ENCODE measurements at regions not wholly inside any gene's neighbourhood (a gene's known extent, or its start where the extent isn't known, plus 50 kb on each side); places are given as distances from the start of the nearest gene placed in this dataset.

DNA sequence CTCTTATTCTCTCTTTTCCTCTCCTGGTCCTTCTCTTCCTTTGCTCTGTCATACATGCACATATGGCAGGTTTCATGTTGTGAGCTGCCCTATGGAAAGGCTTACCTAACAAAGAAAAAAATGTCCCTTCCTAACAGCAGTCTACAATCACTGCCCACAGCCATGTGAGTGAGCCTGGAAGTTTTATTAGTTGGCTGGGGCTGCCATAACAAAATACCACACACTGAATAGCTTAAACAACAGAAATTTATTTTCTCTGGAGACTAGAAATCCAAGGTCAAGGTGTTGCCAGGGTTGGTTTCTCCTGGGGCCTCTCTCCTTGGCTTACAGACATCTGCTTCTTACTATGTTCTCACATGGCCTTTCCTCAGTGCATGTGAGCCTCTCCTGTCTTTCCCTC is 142.1 kb downstream of the TRIB2 start:
- H3K9me3 ChIP-seq (ENCODE audit: control insufficient read depth, insufficient read depth, low read length), result no peaks in the 10 kb centered on the region
- no peak overlapping the region for H3K9ac ChIP-seq (ENCODE audit: low read depth, low read length)
- H3K36me3 ChIP-seq (ENCODE audit: control insufficient read depth, insufficient read depth, low read length), result no peaks in the 10 kb centered on the region
- no peak overlapping the region for H3K4me3 ChIP-seq (ENCODE audit: low read depth, low read length)
- H3K27me3 ChIP-seq (ENCODE audit: control insufficient read depth, insufficient read depth, low read length), result no peaks in the 10 kb centered on the region
- no peaks in the 10 kb centered on the region for H3K4me1 ChIP-seq (ENCODE audit: control insufficient read depth, insufficient read depth, low read length)

DNA sequence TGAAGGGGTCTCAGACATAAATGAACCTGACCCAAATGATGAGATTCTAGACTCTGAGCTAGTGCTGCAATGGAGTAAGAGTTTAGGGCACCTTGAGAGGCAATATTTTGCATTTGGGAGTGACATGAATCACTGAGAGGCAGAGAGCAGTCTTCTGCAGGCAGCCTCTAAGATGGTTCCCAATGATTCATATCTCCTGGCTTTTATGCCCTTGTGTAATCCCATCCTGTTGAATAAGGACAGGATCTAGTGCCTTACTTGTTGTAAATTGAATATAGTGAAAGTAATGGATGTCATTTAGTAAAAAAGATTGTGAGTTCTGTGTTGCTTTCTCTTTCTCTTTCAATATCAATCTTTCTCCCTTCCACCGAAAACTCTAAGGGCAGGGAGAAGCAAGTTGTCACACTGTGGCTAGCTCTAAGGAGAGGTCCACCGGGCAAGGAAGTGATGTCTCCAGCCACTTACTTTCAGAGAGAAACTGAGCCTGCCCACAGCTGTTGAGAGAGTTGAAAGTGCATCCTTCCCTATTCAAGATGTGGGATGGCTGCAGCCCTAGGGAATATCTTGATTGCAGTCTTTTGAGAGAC is 144.7 kb downstream of the TRIB2 start:
- Histone ChIP-seq H3K36me3 (ENCODE audit: control insufficient read depth, insufficient read depth, low read length) (no peaks in the 10 kb centered on the region), H3K4me1 (ENCODE audit: control insufficient read depth, insufficient read depth, low read length) (no peaks in the 10 kb centered on the region), H3K9ac (ENCODE audit: low read depth, low read length) (no peak overlapping the region), H3K27me3 (ENCODE audit: control insufficient read depth, insufficient read depth, low read length) (no peaks in the 10 kb centered on the region), H3K4me3 (ENCODE audit: low read depth, low read length) (no peak overlapping the region), H3K9me3 (ENCODE audit: control insufficient read depth, insufficient read depth, low read length) (no peaks in the 10 kb centered on the region)

DNA sequence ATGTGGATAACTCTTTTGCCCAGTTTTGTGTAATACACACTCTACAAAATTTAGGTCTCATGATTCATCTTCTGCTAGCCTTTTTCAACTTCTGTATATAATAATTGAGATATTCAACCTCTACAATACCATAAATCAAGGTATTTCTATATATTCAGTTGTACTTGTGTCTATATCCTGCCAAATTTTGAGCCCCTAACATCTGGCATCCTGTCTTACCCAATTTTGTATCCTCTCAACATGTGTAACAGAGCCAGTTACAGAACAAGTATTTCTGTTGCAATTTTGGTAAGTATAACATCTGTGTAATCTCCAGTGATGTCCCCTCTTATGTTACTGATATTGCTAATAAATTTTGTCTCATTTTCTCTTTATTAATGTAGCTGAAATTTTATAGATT is 145.8 kb downstream of the TRIB2 start:
- Histone ChIP-seq H3K4me1 (ENCODE audit: control insufficient read depth, insufficient read depth, low read length) (no peaks in the 10 kb centered on the region), H3K36me3 (ENCODE audit: control insufficient read depth, insufficient read depth, low read length) (no peaks in the 10 kb centered on the region), H3K9me3 (ENCODE audit: control insufficient read depth, insufficient read depth, low read length) (no peaks in the 10 kb centered on the region), H3K9ac (ENCODE audit: low read depth, low read length) (no peak overlapping the region), H3K27me3 (ENCODE audit: control insufficient read depth, insufficient read depth, low read length) (no peaks in the 10 kb centered on the region), H3K4me3 (ENCODE audit: low read depth, low read length) (no peak overlapping the region)

DNA sequence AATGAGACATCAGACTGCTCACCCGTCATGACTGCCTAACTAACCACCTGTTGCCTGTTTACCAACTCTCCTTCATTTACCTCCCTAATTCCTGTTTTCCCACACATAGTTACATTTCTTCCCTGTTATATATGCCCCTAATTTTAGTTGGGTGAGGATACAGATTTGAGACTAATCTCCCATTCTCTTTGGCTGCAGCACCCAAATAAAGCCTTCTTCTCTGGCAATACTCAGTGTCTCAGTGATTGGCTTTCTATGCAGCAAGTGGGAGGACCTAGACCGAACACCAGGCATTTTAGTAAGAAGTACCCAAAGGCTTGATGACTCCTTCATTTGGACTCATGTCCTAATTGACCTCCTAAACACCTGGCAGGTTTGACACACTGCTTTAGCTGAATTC is 147.2 kb downstream of the TRIB2 start:
- H3K4me1 ChIP-seq (ENCODE audit: control insufficient read depth, insufficient read depth, low read length), result no peaks in the 10 kb centered on the region
- H3K9me3 ChIP-seq (ENCODE audit: control insufficient read depth, insufficient read depth, low read length), result no peaks in the 10 kb centered on the region
- H3K4me3 ChIP-seq (ENCODE audit: low read depth, low read length), result no peak overlapping the region
- no peaks in the 10 kb centered on the region for H3K36me3 ChIP-seq (ENCODE audit: control insufficient read depth, insufficient read depth, low read length)
- no peak overlapping the region for H3K9ac ChIP-seq (ENCODE audit: low read depth, low read length)
- no peaks in the 10 kb centered on the region for H3K27me3 ChIP-seq (ENCODE audit: control insufficient read depth, insufficient read depth, low read length)

DNA sequence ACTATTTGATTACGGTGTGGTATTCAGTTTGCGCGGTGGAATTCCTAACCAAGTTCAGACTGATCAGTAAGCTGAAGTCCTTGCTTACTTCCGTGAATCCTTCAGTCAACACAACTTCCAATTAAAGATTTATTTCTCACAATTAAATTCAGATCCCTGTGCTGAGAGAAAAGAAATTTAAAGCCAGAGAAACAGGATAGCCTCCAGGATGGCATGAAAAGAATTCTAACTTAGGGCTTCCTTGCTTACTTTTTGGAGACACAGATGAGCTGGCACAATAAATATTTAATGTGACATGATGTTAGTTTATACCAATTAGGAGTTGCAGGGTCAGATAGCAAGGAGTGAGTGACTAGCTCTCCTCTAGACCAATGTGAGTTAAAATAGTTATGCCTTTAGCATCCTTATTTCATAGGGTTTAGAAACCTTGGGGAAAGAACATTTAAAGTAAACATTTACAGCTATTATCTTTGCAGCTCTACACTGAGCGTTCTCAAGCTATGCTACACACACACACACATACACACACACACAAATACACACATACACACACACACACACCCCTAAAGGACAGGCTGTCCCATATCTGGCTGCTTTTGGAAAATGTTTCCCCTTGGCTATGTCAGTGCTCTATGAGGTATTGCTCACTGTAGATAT is 151.0 kb downstream of the TRIB2 start:
- no peaks in the 10 kb centered on the region for H3K27me3 ChIP-seq (ENCODE audit: control insufficient read depth, insufficient read depth, low read length)
- H3K4me1 ChIP-seq (ENCODE audit: control insufficient read depth, insufficient read depth, low read length), result no peaks in the 10 kb centered on the region
- H3K9me3 ChIP-seq (ENCODE audit: control insufficient read depth, insufficient read depth, low read length), result no peaks in the 10 kb centered on the region
- no peak overlapping the region for H3K9ac ChIP-seq (ENCODE audit: low read depth, low read length)
- no peaks in the 10 kb centered on the region for H3K36me3 ChIP-seq (ENCODE audit: control insufficient read depth, insufficient read depth, low read length)
- H3K4me3 ChIP-seq (ENCODE audit: low read depth, low read length), result no peak overlapping the region

DNA sequence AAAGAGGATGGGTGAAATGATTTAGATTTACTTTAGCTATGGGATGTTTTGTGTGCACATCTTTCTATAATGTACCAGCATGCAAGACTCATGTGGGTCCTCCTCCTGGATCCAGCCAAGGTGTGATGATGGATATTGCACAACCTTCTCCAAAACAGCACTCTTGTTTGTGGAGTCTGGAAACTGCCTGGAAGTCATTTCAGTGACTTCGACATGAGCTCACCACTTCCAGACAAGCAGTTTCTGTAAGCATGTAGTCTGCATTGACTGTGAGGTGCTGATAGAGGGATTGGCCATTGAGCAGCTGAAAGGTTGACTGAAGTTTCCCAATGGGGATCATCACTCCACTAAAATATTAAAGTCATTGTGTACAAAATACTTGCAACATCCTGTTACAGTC is 154.0 kb downstream of the TRIB2 start:
- Histone ChIP-seq H3K36me3 (ENCODE audit: control insufficient read depth, insufficient read depth, low read length) (no peaks in the 10 kb centered on the region), H3K4me1 (ENCODE audit: control insufficient read depth, insufficient read depth, low read length) (no peaks in the 10 kb centered on the region), H3K4me3 (ENCODE audit: low read depth, low read length) (no peak overlapping the region), H3K27me3 (ENCODE audit: control insufficient read depth, insufficient read depth, low read length) (no peaks in the 10 kb centered on the region), H3K9me3 (ENCODE audit: control insufficient read depth, insufficient read depth, low read length) (no peaks in the 10 kb centered on the region), H3K9ac (ENCODE audit: low read depth, low read length) (no peak overlapping the region)

DNA sequence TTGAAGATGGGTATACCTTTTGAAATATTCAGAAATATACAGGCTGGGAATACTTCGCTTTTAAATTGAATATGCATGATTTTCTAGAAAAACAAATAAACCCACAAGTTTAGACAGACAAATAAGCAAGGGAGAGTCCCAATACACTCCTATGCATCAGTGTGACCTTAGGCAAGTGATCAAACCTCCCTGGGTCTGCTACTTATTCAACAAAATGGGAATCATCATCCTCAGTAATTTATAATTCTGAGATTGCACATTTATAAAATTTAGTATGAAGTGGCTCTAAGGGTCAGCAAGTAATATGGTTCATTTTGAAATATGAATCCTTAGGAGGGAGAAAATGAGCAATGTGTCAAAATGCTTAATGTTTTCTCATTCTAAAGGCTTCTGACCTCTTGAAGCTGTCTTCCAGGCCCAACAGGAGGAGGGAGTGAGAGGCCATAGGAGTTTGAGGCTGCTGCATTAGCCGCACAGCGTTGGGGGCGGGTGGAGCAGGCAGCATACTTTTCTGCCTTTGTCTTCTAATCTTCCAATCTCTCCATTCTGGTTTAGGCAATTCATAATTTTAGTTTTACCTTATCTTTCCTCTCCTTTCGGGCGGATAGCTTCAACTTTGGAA is 155.1 kb downstream of the TRIB2 start:
- Histone ChIP-seq H3K36me3 (ENCODE audit: control insufficient read depth, insufficient read depth, low read length) (no peaks in the 10 kb centered on the region), H3K4me3 (ENCODE audit: low read depth, low read length) (no peak overlapping the region), H3K9me3 (ENCODE audit: control insufficient read depth, insufficient read depth, low read length) (no peaks in the 10 kb centered on the region), H3K27me3 (ENCODE audit: control insufficient read depth, insufficient read depth, low read length) (no peaks in the 10 kb centered on the region), H3K9ac (ENCODE audit: low read depth, low read length) (no peak overlapping the region), H3K4me1 (ENCODE audit: control insufficient read depth, insufficient read depth, low read length) (no peaks in the 10 kb centered on the region)

DNA sequence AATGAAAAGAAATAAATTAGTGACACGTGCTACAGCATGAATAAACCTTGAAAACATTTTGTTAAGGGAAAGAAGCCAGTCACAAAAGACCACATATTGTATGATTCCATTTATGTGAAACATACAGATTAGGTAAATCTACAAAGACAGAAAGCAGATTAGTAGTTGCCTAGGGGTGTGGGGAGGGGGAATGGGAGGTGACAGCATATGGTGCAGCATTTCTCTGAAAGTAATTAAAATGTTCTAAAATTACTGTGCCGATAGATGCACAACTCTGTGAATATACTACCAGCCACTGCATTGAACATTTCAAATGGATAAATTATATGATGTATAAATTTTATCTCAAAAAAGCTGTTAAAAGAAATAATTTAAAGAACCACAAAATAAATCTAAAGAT is 161.0 kb downstream of the TRIB2 start:
- H3K4me3 ChIP-seq (ENCODE audit: low read depth, low read length), result no peak overlapping the region
- no peaks in the 10 kb centered on the region for H3K36me3 ChIP-seq (ENCODE audit: control insufficient read depth, insufficient read depth, low read length)
- H3K9me3 ChIP-seq (ENCODE audit: control insufficient read depth, insufficient read depth, low read length), result no peaks in the 10 kb centered on the region
- H3K9ac ChIP-seq (ENCODE audit: low read depth, low read length), result no peak overlapping the region
- no peaks in the 10 kb centered on the region for H3K4me1 ChIP-seq (ENCODE audit: control insufficient read depth, insufficient read depth, low read length)
- no peaks in the 10 kb centered on the region for H3K27me3 ChIP-seq (ENCODE audit: control insufficient read depth, insufficient read depth, low read length)

DNA sequence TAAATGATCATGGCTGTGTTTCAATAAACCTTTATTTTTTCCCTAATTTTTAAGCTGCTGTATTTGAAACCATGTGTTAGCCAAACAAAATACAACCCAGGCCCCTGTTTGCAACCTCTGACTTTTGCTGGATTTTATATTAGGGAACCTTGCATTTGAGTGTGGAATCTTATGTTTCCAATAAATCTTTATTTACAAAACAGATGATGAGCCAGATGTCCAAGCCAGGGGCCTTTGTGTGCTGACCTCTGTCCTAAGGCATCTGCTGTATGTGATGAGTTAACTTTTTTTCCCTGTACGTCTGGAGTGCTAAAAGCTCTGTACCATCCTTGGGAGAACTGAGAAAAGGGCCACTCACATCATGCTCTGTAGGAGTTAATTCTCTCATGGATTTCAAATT is 162.9 kb downstream of the TRIB2 start:
- Histone ChIP-seq H3K9me3 (ENCODE audit: control insufficient read depth, insufficient read depth, low read length) (no peaks in the 10 kb centered on the region), H3K9ac (ENCODE audit: low read depth, low read length) (no peak overlapping the region), H3K4me3 (ENCODE audit: low read depth, low read length) (no peak overlapping the region), H3K4me1 (ENCODE audit: control insufficient read depth, insufficient read depth, low read length) (no peaks in the 10 kb centered on the region), H3K27me3 (ENCODE audit: control insufficient read depth, insufficient read depth, low read length) (no peaks in the 10 kb centered on the region), H3K36me3 (ENCODE audit: control insufficient read depth, insufficient read depth, low read length) (no peaks in the 10 kb centered on the region)

DNA sequence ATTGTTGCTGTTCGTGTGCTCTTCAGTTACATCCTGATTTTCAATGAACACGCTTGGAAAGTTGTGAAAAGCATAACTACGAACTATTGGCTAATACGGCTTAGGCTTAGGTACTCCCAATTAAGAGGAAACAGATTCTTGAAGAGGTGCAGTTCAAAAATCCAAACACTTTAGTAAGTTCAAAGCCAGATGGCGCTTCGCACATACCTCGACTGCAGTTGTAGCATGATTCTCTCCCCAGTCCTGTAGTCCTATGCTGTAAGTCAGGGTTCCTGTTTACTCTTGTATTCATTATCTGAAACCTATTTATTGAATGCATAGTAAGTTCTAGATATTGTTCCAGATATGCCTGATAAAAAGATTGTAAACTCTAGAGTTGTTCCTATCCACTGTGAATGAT is 165.2 kb downstream of the TRIB2 start:
- H3K4me3 ChIP-seq (ENCODE audit: low read depth, low read length), result no peak overlapping the region
- H3K4me1 ChIP-seq (ENCODE audit: control insufficient read depth, insufficient read depth, low read length), result no peaks in the 10 kb centered on the region
- H3K9ac ChIP-seq (ENCODE audit: low read depth, low read length), result no peak overlapping the region
- H3K9me3 ChIP-seq (ENCODE audit: control insufficient read depth, insufficient read depth, low read length), result no peaks in the 10 kb centered on the region
- H3K36me3 ChIP-seq (ENCODE audit: control insufficient read depth, insufficient read depth, low read length), result no peaks in the 10 kb centered on the region
- H3K27me3 ChIP-seq (ENCODE audit: control insufficient read depth, insufficient read depth, low read length), result no peaks in the 10 kb centered on the region

DNA sequence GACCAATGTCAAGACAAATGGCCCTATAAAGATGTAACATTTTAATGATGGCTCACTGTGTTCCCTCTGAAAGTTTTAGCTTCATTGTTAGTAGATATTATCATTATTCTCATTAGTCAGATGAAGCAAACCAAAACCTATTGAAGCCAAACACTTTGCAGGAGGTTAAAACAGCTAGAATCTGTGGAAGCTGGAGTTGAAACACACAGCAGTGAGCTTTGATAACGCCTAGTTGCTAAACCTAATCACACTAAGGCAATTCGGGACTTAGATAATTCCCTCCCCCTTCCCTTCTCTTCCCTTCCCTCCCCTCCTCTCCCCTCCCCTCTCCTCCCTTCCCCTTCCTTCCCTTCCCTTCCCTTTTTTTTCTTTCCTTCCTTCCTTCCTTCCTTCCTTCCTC is 165.7 kb downstream of the TRIB2 start:
- Histone ChIP-seq H3K4me3 (ENCODE audit: low read depth, low read length) (no peak overlapping the region), H3K27me3 (ENCODE audit: control insufficient read depth, insufficient read depth, low read length) (no peaks in the 10 kb centered on the region), H3K4me1 (ENCODE audit: control insufficient read depth, insufficient read depth, low read length) (no peaks in the 10 kb centered on the region), H3K9ac (ENCODE audit: low read depth, low read length) (no peak overlapping the region), H3K9me3 (ENCODE audit: control insufficient read depth, insufficient read depth, low read length) (no peaks in the 10 kb centered on the region), H3K36me3 (ENCODE audit: control insufficient read depth, insufficient read depth, low read length) (no peaks in the 10 kb centered on the region)

DNA sequence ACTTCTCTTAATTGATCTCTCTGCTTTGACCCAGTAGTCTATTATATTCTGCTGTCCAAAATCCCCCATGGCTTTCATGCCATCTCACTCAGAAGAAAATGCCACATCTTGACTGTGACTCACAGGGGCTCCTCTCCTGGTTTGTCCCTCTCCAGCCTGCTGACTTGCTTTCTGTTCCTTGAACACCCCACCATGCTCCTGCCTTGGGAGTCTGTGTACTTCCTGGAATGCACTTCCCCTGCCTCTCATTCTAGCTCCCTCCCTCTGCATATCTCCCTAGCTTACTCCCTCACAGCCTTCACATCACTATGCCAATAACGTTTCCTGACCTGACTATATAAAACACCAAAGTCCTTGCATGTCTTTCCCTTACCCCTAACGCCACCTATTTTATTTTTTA is 167.2 kb downstream of the TRIB2 start:
- Histone ChIP-seq H3K36me3 (ENCODE audit: control insufficient read depth, insufficient read depth, low read length) (no peaks in the 10 kb centered on the region), H3K9me3 (ENCODE audit: control insufficient read depth, insufficient read depth, low read length) (no peaks in the 10 kb centered on the region), H3K9ac (ENCODE audit: low read depth, low read length) (no peak overlapping the region), H3K27me3 (ENCODE audit: control insufficient read depth, insufficient read depth, low read length) (no peaks in the 10 kb centered on the region), H3K4me1 (ENCODE audit: control insufficient read depth, insufficient read depth, low read length) (no peaks in the 10 kb centered on the region), H3K4me3 (ENCODE audit: low read depth, low read length) (no peak overlapping the region)
